NOMO-1 treated with DMSO at 0.1 percent for 48 hours (cell line): ENCODE measurements at regions not wholly inside any gene's neighbourhood (a gene's known extent, or its start where the extent isn't known, plus 50 kb on each side); places are given as distances from the start of the nearest gene placed in this dataset.
"Not testable (repeated sequence)": the region's sequence is repeated elsewhere in the genome, so short reads cannot be mapped to it uniquely, and the experiment has no call there.

Source experiments
- DNase-seq: peaks from one replicate; lab custom pipeline; 2025; ENCODE audit not compliant: unreplicated experiment; lab: John Stamatoyannopoulos, UW

GRCh38 chr9:80678906-80679305, 1010.4 kb downstream of the TLE1 start:
- DNase-seq, result no peak

DNA sequence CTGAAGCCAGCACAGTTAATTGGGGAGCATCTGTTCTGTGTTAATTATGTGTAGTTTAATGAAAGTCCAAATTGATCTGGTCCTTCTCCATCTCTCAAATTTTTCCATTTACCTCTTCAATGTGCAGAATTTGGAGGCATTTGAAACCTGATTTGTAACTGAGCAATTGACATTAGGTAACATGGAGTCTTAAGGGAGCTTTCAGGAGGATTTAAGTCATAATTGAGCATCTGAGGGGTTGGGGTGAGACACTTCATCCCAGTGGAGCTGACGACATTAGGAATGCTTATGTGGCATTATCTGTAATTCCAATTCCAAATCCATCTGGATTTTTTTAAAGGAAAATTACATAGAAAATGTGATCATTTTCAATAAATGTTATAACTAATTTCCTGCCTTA, 1015.9 kb downstream of the TLE1 start:
- no peak for DNase-seq

GRCh38 chr9:80665479-80665878, 1023.9 kb downstream of the TLE1 start:
- DNase-seq, result no peak

DNA sequence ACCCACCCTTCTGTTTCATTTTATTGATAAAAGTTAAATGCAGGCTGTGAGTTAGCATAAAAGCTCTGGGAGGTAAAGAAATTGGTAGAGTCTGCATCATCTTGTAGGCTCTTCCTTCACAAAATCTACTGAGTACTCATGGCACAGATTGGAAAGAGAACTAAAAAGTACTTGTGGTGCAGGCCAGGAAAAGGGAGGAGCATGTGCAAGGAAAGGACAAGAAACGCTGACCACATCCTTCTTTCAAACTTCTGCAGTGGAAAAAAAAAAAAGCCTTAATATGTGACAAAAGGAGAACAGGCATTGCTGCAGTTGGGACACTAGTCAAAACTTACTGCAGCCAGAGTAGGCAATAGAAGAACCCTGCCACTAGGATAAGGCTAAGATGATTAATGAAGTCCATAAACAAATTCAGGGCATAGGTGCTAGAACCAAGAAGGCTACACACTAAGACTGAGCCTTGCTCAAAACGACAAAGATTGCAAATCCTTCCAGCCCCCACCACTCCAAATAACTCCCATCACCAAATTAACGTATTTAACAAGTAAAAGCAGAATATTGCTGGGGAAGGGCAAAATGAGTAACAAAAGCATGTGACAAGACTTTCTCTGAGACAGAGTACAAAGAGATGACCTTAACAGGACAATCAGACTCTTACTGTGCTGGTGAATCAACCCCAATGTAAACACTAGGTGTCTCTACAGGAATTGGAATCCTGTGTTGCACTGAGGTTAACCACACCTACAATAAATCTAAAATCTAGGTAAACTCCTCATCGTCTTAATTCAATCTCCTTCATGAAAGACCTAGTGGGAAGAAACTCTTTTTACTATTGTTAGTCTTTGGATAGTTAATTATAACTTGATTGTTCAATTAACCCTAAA, 1024.8 kb downstream of the TLE1 start:
- peak; percentile 57 for DNase-seq

DNA sequence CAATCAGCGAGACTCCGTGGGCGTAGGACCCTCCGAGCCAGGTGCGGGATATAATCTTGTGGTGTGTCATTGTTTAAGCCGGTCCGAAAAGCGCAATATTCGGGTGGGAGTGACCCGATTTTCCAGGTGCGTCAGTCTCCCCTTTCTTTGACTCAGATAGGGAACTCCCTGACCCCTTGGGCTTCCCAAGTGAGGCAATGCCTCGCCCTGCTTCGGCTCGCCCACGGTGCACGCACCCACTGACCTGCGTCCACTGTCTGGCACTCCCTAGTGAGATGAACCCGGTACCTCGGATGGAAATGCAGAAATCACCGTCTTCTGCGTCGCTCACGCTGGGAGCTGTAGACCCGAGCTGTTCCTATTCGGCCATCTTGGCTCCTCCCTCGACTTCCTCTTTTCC, 1029.6 kb downstream of the TLE1 start:
- DNase-seq, result not testable (repeated sequence)

GRCh38 chr9:80651044-80651443, 1038.3 kb downstream of the TLE1 start:
- DNase-seq, result no peak

GRCh38 chr9:80649496-80649895, 1039.9 kb downstream of the TLE1 start:
- no peak for DNase-seq

- no peak for DNase-seq
Measured at GRCh38 chr9:80649001-80649420, 1040.3 kb downstream of the TLE1 start.

- no peak for DNase-seq
Measured at GRCh38 chr9:80648336-80648735, 1041.0 kb downstream of the TLE1 start.

DNA sequence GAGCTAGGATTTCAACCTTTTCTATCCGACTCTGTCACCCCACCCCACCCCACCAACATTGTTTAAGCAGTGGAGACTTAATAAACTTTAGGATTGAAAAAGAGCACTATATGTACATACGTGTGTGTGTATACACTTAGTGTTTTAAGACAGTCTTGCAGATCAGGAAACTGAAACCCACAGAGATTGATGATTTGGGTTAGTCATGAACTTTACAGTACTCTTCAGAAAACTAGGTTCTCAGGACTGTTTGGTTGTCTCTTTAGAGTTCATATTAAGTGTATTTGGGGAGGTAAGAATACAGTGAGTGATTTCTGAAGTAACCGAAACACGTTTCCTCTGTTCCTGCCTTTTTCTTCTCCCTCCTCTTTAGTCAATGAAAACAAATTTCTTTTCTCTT, 1043.1 kb downstream of the TLE1 start:
- DNase-seq, result no peak

GRCh38 chr9:80644044-80644443, 1045.3 kb downstream of the TLE1 start:
- DNase-seq, result no peak

GRCh38 chr9:80635065-80635464, 1054.3 kb downstream of the TLE1 start:
- no peak for DNase-seq

DNA sequence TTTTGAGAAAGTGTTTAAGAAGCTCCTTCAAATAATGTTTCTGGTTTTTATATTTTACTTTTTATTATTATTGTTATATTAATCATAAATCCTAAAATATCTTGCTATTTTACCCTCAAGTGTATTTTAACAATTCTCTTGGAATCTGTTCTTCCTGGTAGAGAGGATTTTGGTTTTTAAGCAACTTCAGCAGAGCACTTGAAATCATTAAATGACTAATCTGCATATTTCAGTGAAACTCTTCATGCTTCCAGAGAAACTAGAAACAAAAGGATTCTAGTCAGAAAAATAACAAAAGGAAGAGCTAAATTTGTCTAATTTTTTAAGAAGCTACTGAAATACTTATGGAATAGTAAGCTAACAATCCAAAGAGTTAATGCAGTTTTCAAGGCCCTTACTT, 1057.3 kb downstream of the TLE1 start:
- DNase-seq, result no peak

DNA sequence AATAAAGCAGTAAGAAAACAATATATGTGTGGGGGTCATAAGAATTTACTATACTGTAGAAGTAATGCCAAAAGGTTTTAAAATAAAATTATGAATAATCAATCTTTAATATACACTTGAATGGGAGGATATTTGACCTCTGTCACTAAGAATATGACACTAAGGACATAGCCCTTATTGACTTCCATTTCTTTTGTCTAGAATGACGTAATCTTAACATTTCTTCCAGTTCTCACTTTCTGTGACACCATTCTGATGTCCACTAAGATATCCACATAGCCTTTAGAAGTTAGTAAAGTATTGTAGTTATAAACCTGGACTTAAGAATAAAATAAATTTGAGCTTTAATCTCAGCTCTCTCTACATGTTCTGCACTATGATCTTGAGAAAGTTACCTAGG, 1050.7 kb downstream of the TLE4 start:
- no peak for DNase-seq

GRCh38 chr9:80619356-80619755, 1047.6 kb downstream of the TLE4 start:
- no peak for DNase-seq

DNA sequence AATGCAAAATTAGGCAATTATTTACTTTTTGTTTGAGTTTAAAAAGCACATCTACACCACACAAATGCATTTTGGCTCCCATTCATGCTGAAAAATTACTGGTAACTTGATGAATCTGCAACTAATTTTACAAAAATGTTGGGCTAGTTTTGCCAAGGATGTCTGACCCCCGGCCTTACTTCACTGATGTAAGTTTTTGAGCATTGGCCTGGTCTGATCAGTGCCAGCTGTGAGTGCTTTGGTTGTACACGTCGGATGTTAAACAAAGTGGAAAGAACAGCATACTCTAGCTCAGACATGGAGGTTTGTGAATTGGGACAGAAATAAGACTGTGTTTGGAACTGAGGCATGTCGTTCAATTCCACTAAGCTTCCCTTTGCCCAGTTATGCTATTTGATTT, 1044.2 kb downstream of the TLE4 start:
- DNase-seq, result no peak

DNA sequence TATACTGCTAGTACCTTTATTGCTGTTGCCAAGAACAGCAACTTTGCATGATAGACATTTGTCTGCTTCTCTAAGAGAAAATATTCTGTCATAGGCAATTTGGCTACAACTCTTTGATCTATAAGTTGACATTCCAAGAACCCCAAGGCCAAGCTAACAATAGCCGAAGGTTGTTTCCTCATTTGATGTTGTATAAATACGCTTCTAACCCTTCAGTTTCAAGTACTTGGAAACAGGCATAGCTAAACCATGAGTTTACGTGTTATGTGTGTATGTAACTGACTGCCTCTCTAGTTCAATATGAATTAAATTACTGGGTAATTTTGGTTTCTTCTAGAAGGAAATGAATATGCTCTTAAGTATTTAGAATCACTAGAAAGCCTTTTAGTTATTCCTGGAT, 1034.0 kb downstream of the TLE4 start:
- no peak for DNase-seq

GRCh38 chr9:80605129-80605528, 1033.4 kb downstream of the TLE4 start:
- no peak for DNase-seq

GRCh38 chr9:80602291-80602690, 1030.5 kb downstream of the TLE4 start:
- DNase-seq, result no peak

- no peak for DNase-seq
Measured at GRCh38 chr9:80596579-80596978, 1024.8 kb downstream of the TLE4 start.

GRCh38 chr9:80595192-80595591, 1023.4 kb downstream of the TLE4 start:
- DNase-seq, result no peak

DNA sequence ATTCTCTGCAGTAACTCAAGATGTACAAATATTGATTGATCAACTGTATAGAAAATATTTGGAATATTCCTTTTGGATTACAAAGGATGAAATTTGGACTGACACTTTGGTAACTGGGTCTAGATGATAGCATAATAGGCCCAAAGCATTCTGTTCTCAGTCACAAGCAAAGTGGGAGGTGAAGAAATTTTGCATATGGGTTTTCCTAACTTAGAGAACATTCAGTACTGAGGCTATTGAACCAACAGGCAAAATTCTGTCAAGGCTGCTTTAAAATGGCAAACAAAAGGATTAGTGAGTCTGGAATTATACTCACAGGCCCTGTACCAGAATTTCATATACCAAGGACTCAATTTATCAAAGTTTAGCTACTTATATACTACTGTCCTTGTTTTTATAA, 1020.6 kb downstream of the TLE4 start:
- no peak for DNase-seq

DNA sequence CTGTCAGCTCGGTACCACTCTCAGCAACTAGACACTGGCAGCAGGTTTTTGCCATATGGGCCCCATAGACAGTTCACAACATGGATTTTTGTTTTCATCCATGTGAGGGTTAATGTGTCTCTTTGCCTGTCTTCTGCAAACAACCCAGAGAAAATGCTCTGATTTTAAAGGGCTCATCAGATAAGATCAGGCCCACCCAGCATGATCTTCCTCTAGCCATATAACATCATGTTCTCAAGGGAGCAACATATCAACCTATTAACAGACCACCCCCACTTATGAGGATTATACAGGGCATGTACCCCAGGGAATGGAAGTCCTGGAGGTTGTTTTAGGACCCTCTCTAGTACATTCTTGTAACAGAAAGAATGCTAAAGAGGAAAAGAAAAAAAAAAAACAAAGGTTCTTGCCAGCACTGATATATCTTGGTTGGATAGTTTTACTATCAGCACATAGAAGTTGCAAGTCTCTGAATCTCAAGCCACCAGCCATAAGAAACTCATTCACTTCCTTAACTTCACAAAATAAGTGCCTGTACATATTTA, 1015.1 kb downstream of the TLE4 start:
- no peak for DNase-seq
